ENCODE measurements at regions not wholly inside any gene's neighbourhood (a gene's known extent, or its start where the extent isn't known, plus 50 kb on each side); places are given as distances from the start of the nearest gene placed in this dataset.

- TF ChIP-seq EZH2 (IDR thresholded peaks at IDR 0.05), result no peak
- no peak for TF ChIP-seq POLR2AphosphoS5 (IDR thresholded peaks at IDR 0.05; ENCODE audit: borderline replicate concordance, low read depth, low read length)
Observed at GRCh38 chr13:80655778-80656511, 315.0 kb upstream of the SPRY2 start.

Measured in SK-N-MC (cell line).